H1 (cell line): ENCODE measurements at regions not wholly inside any gene's neighbourhood (a gene's known extent, or its start where the extent isn't known, plus 50 kb on each side); places are given as distances from the start of the nearest gene placed in this dataset.

ENCODE experiments used
- BCL11A ChIP-seq, 2 experiments: IDR thresholded peaks; one replicate each; pipeline ENCODE4 v1.6.1; 2011; ENCODE audit warnings: low read depth in 2 of 2, low read length in 2 of 2, mild to moderate bottlenecking in 2 of 2
- EP300 ChIP-seq, 2 experiments: IDR thresholded peaks; 1 replicate in 1 of 2; 2 replicates in 1 of 2; pipeline ENCODE4 v1.6.1; 2011 to 2012; ENCODE audit warnings: low read depth in 2 of 2, low read length in 2 of 2, mild to moderate bottlenecking in 2 of 2, borderline replicate concordance in 1 of 2, inconsistent platforms in 1 of 2, moderate library complexity in 1 of 2
- EZH2 ChIP-seq: fragments of 200-600 bp; sonication (generic); IDR thresholded peaks from 2 replicates; pipeline ENCODE4 v1.7.1; 2012; ENCODE audit warnings: low read depth, mild to moderate bottlenecking, moderate library complexity, low read length, inconsistent platforms; ENCODE audit not compliant: severe bottlenecking
- POLR2A ChIP-seq, 2 experiments: IDR thresholded peaks; 1 replicate in 1 of 2; 2 replicates in 1 of 2; pipeline ENCODE4 v1.6.1; 2011; ENCODE audit warnings: low read depth in 2 of 2, low read length in 2 of 2, mild to moderate bottlenecking in 2 of 2; ENCODE audit errors: control extremely low read depth in 1 of 2
- POLR2AphosphoS5 ChIP-seq: IDR thresholded peaks from 2 replicates; pipeline ENCODE4 v1.6.1; 2011; ENCODE audit warnings: low read depth, low read length
- RAD21 ChIP-seq, 2 experiments: IDR thresholded peaks in 1 of 2; conservative IDR thresholded peaks in 1 of 2; 2 replicates each; pipeline ENCODE4 v1.6.1; 2011; ENCODE audit warnings: low read depth in 2 of 2, low read length in 2 of 2, improper control_type of control experiment in 1 of 2, inconsistent platforms in 1 of 2, mild to moderate bottlenecking in 1 of 2, moderate library complexity in 1 of 2
- SP1 ChIP-seq: IDR thresholded peaks from 2 replicates; pipeline ENCODE4 v1.6.1; 2011; ENCODE audit warnings: low read depth, low read length
- TCF12 ChIP-seq: IDR thresholded peaks from 2 replicates; pipeline ENCODE4 v1.6.1; 2011; ENCODE audit warnings: low read depth, mild to moderate bottlenecking, low read length
- TF ChIP-seq, protein P1 (sequence below): IDR thresholded peaks from 2 replicates; pipeline ENCODE4 v1.6.1; 2012; ENCODE audit warnings: inconsistent platforms
- TF ChIP-seq, protein P2 (sequence below), 3 experiments: IDR thresholded peaks; 1 replicate in 2 of 3; 2 replicates in 1 of 3; pipeline versions ENCODE4 v1.5.1 to v1.6.1; 2011; ENCODE audit warnings: low read length in 3 of 3, mild to moderate bottlenecking in 3 of 3, inconsistent platforms in 2 of 3, low read depth in 1 of 3, moderate library complexity in 1 of 3; ENCODE audit not compliant: insufficient read depth in 1 of 3; ENCODE audit errors: control extremely low read depth in 1 of 3

DNA sequence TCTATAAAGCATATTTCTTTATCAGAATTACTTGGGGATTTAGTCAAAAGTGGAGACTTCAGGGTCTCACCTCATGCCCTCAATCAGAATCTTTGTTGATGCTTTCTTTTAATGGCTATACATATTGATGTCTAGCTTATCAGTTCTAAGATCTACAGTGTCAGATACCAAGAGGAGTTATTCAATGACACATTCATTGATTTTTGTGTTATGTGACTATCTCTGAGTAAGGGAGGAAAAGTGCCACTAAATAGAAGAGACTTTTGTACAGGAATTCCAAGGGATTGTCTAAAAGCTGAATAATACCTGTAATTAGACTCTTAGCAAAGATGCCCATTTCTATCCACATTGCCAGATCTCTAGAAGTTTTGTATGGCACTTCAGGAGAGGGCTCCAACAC, 87.2 kb downstream of the HLX start:
- TF ChIP-seq, protein P1, sequence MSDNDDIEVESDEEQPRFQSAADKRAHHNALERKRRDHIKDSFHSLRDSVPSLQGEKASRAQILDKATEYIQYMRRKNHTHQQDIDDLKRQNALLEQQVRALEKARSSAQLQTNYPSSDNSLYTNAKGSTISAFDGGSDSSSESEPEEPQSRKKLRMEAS: no peak
- TF ChIP-seq, protein P2, sequence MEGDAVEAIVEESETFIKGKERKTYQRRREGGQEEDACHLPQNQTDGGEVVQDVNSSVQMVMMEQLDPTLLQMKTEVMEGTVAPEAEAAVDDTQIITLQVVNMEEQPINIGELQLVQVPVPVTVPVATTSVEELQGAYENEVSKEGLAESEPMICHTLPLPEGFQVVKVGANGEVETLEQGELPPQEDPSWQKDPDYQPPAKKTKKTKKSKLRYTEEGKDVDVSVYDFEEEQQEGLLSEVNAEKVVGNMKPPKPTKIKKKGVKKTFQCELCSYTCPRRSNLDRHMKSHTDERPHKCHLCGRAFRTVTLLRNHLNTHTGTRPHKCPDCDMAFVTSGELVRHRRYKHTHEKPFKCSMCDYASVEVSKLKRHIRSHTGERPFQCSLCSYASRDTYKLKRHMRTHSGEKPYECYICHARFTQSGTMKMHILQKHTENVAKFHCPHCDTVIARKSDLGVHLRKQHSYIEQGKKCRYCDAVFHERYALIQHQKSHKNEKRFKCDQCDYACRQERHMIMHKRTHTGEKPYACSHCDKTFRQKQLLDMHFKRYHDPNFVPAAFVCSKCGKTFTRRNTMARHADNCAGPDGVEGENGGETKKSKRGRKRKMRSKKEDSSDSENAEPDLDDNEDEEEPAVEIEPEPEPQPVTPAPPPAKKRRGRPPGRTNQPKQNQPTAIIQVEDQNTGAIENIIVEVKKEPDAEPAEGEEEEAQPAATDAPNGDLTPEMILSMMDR (IDR thresholded peaks at IDR 0.05; ENCODE audit: control extremely low read depth in 1 of 3, insufficient read depth in 1 of 3, low read depth in 1 of 3, low read length in 3 of 3): no peak
- no peak for TF ChIP-seq EZH2
- no peak for TF ChIP-seq RAD21 (IDR thresholded peaks at IDR 0.05 in 1 of 2, conservative IDR thresholded peaks at IDR 0.05 in 1 of 2; ENCODE audit: low read depth in 2 of 2, low read length in 2 of 2)
- no peak for TF ChIP-seq EP300 (IDR thresholded peaks at IDR 0.05; ENCODE audit: borderline replicate concordance in 1 of 2, low read depth in 2 of 2, low read length in 2 of 2)
- no peak for TF ChIP-seq SP1
- no peak for TF ChIP-seq BCL11A (IDR thresholded peaks at IDR 0.05; ENCODE audit: low read depth in 2 of 2, low read length in 2 of 2)
- TF ChIP-seq POLR2AphosphoS5: no peak
- no peak for TF ChIP-seq POLR2A (IDR thresholded peaks at IDR 0.05; ENCODE audit: control extremely low read depth in 1 of 2, low read depth in 2 of 2, low read length in 2 of 2)
- TF ChIP-seq TCF12: no peak
